Midbrain (tissue), 1 donor: ENCODE measurements at regions not wholly inside any gene's neighbourhood (a gene's known extent, or its start where the extent isn't known, plus 50 kb on each side); places are given as distances from the start of the nearest gene placed in this dataset.

Experiments used
- DNase-seq: peaks from one replicate; lab custom pipeline; 2025; lab: John Stamatoyannopoulos, UW

- DNase-seq = no peak
These were observed 69.0 kb downstream of the KIF2B start for GRCh38 chr17:53891726-53892125.

- DNase-seq = no peak
These were observed 69.5 kb downstream of the KIF2B start for GRCh38 chr17:53892222-53892621.

GRCh38 chr17:53894591-53894990 lies 71.9 kb downstream of the KIF2B start:
- no peak for DNase-seq

- no peak for DNase-seq
These were observed 73.3 kb downstream of the KIF2B start for GRCh38 chr17:53896047-53896446.

- DNase-seq = no peak
These were observed 78.2 kb downstream of the KIF2B start for GRCh38 chr17:53900951-53901350.

GRCh38 chr17:53907435-53907834 lies 84.7 kb downstream of the KIF2B start:
- no peak for DNase-seq

- DNase-seq = no peak
These were observed 87.1 kb downstream of the KIF2B start for GRCh38 chr17:53909802-53910201.

GRCh38 chr17:53912117-53912516 lies 89.4 kb downstream of the KIF2B start:
- no peak for DNase-seq

GRCh38 chr17:53919356-53919755 lies 96.6 kb downstream of the KIF2B start:
- no peak for DNase-seq

- no peak for DNase-seq
These were observed 102.1 kb downstream of the KIF2B start for GRCh38 chr17:53924530-53925455.

GRCh38 chr17:53932386-53932785 lies 109.7 kb downstream of the KIF2B start:
- DNase-seq = no peak

- DNase-seq = no peak
These were observed 112.2 kb downstream of the KIF2B start for GRCh38 chr17:53934931-53935330.

GRCh38 chr17:53941231-53941630 lies 118.5 kb downstream of the KIF2B start:
- no peak for DNase-seq

- no peak for DNase-seq
These were observed 119.7 kb downstream of the KIF2B start for GRCh38 chr17:53942436-53942835.

- DNase-seq = no peak
These were observed 120.2 kb downstream of the KIF2B start for GRCh38 chr17:53942898-53943297.

- DNase-seq = no peak
These were observed 125.6 kb downstream of the KIF2B start for GRCh38 chr17:53948323-53948722.

- no peak for DNase-seq
These were observed 126.9 kb downstream of the KIF2B start for GRCh38 chr17:53949473-53950090.

GRCh38 chr17:53950207-53950857 lies 127.6 kb downstream of the KIF2B start:
- DNase-seq = no peak

- DNase-seq = no peak
These were observed 128.1 kb downstream of the KIF2B start for GRCh38 chr17:53950858-53951250.

GRCh38 chr17:53971361-53971760 lies 148.6 kb downstream of the KIF2B start:
- DNase-seq = no peak

- no peak for DNase-seq
These were observed 157.3 kb downstream of the KIF2B start for GRCh38 chr17:53979991-53980390.

GRCh38 chr17:53996131-53996530 lies 173.4 kb downstream of the KIF2B start:
- DNase-seq = no peak

GRCh38 chr17:53996890-53997289 lies 174.2 kb downstream of the KIF2B start:
- no peak for DNase-seq
